SKM-1 (cell line): ENCODE measurements at regions not wholly inside any gene's neighbourhood (a gene's known extent, or its start where the extent isn't known, plus 50 kb on each side); places are given as distances from the start of the nearest gene placed in this dataset.
"Not testable (repeated sequence)": the region's sequence is repeated elsewhere in the genome, so short reads cannot be mapped to it uniquely, and the experiment has no call there.

ENCODE experiments used
- DNase-seq: peaks from one replicate; lab custom pipeline; 2025; ENCODE audit not compliant: unreplicated experiment; lab: John Stamatoyannopoulos, UW

DNA sequence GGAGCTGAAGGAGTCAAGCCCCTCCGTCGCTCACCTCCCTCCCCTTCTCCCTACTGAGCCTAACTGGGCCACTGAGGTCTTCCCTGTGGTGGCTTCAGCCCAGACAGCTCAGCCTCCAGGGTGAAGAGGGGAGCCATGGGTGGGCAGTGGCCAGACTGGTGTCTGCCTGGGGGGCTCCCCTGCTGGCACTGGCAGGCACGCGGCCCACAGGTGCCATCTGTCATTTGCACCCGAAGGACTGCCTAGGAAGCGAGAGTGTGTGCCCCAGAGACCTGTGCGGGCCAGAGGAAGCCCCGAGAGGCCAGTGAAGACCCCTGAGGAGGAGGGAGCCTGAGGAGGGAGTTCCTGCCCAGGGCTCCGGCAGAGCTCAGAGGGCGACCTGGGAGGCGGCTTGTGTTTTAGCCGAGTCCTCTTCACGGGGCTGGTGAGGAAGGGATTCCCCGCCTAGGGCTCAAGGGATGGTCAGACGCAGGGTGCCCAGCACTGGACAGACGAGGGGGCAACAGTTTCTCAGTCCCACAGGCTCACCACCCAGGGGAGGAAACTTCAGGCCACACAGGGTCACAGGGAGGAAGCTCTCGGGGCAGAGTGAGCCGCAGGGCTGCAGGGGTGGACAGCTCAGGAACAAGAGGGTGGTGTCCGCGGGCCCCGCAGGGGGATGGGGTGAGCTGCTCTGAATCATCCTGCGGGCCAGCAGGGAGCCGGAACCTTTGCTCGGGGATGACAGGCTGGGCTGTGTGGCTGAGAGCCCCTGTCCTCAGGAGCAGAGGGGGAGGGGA is 76.2 kb upstream of the PPP2R2D start:
- DNase-seq: no peak

DNA sequence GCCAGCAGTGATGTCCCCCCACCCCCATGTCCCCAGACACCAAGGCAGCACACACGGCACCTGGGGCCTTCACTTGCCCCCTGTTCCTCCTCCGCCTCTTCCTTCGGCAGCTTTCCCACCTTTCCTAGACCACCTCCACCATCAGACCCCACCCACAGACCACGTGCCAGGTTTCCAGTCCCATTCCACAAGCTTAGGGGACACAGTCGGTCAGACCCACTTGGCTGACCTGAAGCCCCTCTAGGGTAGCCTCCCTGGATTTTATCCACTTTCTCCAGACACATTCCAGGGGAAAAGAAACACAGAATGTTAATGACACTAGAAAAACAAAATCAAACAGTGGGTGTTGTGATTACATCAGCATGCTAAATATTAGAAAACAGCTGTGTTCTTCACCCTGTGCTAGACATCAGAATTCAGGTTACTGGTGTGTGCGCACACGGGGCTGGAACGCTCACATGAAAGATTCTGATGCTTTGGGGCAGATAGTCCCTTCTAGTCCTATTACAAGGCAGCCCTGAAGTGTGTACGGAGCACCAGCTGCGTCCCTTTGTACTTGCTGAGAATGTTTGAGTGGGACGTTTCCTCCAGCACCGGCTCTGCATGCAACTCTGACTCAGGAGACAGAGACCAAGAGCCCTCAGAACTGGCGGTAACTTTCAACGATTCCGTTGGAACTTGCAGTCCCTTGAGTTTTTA is 75.5 kb upstream of the PPP2R2D start:
- no peak for DNase-seq

DNA sequence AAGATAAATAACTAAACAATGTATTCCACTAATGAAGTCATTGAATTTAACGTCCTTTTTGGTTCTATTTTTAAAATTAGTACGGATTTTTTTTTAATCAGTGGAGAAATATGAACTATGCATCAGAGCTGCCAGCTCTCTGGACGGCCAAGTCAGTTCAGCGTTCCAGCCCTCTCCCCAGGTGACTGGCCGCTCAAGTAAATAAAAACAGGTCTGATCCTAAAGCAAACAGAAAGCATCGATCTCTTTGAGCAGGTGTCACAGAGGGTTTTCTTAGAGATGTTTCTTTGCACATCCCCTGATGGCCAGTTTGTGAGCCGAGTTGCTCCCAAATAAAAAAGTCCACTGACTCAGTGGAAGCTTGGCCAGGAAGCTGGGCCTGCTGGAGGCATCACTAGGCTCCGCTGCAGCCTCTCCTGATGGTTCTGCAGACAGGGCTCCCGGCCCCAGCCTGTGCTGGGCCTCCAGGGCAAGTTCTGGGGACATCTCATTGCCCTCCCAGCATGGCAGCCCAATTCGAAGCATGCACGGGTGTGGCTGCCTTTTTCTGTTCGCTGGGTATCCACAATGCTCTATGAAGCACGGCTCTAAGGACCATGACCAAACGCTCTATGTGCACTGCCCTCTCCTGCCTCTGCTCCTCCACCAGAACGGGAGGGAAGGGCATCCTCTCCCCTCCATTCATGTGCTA is 74.7 kb upstream of the PPP2R2D start:
- DNase-seq: no peak

DNA sequence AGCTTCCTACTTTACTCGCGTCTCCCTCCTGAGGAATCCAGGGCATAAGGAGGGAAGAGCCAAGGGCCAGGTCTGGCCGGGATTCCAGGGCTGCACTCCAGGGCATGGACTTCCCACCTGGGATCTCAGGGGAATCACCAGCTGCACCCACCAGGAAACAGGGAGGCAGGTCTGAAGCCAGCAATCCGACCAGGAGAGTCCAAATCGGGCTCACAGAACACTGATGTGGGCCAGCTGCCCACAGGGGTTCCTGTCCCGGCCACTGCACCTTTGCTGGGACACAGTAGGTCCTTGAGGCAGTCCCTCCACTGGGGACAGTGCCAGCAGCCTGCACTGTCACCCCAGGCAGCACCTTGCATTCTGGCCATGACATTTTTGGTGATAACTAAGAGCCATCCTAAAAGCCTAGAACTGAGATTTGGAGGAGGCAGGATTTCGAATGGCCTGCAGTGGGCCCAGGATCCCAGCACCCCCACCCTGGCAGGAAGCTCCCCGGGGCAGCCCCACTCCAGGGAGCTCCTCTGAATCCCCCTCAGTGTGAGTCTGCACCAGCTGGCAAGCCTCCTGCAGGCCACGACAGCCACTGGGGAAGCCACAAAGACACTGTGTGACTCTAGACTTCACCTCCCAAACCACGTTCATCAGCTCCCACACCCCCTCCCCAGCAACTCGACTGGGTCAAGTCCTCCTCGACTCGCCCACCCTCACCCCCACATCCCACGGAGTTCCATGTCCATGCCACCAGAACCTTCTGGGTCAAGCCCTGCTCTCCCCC is 71.5 kb upstream of the PPP2R2D start:
- DNase-seq: no peak

DNA sequence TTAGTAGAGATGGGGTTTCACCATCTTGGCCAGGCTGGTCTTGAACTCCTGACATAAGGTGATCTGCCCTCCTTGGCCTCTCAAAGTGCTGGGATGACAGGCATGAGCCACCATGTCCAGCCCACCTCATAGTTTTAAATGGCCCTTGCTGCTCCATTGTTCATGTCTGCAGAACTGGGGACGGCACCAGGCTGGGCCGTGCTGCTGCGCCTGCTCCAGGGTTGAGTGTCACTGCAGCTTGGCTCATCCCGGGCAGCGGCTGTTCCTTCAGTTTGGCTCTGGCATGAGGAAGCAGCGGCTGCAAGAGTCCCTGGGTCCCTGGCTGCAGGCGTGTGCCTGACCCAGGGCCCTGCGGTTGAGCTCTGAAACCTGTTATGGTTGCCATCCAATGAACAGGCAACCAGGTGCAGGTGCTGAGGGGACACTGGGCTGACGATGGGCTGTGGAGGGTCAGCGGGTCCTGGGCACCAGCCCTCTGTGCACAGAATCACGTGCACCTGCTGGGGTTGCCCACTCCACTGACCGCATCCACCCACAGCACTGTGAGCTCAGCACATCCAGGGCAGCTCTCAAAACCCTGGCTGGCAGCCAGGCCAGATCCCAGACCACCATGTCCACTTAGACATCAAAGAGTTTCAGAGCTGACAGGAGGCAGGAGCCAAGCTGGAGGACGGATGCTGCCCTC is 70.2 kb upstream of the PPP2R2D start:
- DNase-seq: no peak

DNA sequence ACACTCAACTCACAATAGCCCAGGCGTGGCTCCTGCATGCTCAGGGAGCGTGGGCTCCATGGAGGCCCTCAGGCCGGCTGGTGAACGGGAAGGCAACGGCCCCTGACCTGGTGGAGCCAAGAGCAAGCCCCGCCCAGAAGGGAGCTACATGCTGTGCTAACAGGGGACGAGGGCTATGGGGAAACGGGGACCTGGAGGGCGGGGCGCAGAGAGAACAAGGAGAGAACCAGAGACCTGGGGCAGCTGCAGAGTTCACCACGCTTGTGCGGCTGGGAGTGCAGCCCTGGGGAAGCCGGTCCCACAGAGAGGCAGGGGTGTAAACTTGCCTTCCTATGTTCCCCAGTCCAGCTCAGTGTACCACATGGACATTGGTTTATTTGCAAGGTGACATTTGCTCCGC is 69.2 kb upstream of the PPP2R2D start:
- DNase-seq: no peak

DNA sequence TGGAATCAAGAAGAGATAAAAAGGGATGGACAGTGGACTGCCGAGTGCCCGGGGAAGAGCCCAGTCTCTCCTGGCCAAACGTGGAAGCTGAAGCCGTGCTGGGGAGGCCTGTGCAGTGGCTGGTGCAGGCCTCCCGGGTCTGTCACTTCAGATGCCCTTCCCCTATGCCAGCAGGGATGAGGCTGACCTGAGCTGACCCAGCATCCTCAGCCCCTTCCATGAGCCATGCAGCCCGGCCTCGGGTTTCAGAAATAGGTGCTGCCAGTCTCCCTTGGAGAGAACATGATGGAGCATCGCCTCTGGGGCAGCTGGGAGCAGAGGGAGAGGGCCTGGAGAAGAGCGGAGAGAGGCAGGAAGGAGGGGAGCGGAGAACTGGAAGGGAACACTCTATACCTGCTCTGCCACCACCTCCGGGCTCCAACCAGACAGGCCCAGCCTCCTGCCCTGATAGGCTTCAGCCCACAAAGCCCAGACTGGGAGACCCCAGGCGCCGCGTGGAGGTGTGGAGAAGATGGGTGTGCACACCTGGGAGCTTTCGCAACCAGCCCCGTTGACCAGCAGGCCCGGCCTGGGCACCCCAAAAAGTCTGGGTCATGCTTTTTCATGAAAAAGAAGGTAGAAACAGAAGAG is 68.6 kb upstream of the PPP2R2D start:
- DNase-seq: no peak

DNA sequence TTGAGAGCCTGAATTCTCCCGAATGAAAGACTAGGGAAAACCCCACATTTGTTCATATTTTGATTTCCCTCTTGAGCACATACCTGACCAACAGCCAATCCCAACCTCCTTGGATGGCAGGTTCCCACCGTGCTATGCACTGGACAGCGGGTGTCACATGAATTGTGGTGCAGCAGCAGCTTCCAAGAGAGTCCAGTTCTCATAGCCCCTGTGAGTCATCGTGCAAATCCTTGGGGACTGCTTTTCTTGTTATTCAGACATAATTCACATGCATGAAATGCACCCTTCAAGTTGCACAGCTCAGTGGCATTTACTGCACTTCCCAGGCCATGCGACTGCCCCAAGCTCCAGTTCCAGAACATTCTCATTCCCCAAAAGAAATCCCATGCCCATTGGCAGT is 67.8 kb upstream of the PPP2R2D start:
- DNase-seq: no peak

DNA sequence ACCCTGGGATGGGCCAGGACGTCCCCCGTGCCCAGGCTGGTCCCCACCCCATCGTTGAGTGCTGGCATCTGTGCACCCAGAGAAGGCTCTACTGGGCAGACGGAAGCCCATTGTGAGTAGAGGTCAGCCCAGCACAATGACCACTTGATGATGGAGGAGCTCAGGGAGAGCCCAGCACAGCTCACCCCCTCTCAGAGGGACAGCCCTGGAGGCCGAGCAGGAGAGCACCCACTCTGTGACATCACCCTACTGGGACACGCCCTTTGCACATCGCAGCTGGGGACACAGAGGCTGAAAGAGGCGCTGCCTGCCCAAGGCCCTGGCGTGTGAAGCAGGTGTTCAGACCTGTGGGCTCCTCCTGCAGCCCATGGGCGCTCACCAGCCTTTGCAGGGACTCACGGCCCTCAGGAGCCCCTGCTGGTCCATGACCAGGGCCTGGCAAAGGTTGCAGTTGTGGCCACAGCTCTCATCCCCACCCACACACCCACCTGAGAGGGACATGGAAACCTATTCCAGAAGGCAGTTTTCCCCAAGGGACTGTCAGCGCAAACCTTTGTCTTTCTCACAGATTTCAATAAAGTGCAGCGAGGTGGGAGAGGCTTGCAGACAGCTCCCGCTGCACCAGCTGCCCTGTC is 67.2 kb upstream of the PPP2R2D start:
- no peak for DNase-seq

DNA sequence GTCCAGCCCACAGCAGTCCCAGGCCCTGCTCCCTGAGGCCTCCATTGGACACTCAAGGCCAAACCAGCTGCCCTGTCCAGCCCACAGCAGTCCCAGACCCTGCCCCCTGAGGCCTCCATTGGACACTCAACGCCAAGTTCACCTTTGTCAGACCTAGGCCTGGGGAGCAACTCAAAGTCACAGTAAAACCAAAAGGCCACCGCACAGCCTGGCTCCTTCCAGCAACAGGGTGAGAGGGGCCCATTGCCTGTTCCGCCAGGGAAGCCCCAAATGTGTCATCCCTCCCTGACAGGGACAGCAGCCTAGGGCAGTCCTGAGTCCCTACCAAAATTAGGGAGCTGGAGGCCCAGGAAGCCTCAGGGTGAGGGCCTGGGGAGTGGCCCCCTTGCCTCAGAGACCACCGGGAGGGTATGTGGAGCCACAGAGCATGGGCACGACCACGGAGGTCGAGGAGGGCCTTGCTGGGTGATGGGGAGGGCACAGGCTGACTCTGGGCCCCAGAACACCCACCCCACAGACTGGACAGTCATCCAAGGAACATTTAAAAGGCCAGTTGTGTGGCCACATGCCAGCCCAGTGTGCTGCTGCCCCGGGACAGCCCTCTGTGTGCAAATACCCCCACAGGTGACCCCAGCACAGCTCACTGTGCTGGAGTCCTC is 66.5 kb upstream of the PPP2R2D start:
- no peak for DNase-seq

DNA sequence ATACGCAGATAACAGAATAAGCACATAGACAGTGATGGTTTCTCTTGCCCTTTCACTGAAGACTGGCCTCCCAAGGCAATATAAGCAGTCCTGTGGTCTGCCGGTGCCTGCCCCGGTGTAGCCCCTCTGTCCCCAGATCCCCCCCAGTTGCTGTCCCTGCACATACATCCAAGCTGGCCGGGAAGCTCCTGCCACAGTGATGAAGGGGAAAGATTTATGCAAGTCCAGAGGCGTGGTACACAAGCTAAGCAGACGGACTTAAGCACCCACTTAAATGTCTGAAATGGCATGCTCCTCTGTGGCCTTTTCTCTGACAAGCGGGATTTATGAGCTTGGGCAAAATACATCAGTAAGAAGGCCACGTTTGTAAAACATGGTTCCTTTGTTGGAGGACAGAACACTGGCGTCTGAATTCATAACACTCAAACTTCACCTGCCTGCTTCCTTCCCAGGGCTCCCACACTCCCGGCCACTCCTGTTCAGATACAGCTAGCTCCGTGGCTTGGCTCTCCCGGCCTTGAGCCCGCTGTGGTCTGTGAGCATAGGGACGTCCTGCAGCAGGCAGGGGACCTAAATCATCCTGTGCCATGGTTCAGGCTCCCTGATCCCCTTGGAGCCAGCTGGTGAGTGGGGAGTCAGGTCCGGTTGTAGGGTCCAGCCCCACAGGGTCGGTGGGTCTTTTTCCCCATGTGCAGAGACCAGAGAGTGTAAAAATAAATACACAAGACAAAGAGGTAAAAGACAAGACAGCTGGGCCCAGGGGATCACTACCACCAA is 61.7 kb upstream of the PPP2R2D start:
- DNase-seq: no peak

DNA sequence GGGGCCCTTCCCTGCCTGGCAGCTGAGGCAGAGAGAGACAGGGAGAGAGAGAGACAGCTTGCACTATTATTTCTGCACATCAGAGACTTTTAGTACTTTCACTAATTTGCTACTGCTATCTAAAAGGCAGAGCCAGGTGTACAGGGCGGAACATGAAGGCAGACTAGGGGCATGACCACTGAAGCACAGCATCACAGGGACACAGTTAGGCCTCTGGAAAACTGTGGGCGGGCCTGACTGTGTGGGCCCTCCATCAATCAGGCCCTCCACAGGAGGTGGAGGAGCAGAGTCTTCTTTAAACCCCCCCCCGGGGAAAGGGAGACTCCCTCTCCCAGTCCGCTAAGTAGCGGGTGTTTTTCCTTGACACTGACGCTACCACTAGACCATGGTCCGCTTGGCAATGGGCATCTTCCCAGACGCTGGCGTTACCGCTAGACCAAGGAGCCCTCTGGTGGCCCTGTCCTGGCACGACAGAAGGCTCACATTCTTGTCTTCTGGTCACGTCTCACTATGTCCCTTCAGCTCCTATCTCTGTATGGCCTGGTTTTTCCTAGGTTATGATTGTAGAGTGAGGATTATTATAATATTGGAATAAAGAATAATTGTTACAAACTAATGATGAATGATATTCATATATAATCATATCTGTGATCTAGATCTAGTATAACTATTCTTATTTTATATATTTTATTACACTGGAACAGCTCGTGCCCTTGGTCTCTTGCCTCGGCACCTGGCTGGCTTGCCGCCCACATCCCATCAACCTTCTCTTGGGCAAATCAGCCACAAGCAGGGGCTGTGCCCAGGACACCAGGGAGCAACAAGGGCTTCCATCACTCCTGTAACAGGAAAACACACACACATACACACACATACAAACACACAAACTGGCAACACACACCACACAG is 60.7 kb upstream of the PPP2R2D start:
- DNase-seq: not testable (repeated sequence)

DNA sequence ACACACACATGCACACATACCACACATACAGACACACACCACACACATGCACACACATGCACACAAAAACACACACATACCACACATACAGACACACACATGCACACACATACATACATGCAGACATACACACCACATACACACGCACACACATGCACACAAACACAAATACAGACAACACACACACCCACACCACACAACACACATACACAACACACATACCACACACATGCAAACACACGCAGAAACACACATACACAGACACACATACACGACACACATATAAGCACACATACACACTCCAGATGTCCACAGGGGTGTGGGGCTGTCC is 60.1 kb upstream of the PPP2R2D start:
- no peak for DNase-seq

DNA sequence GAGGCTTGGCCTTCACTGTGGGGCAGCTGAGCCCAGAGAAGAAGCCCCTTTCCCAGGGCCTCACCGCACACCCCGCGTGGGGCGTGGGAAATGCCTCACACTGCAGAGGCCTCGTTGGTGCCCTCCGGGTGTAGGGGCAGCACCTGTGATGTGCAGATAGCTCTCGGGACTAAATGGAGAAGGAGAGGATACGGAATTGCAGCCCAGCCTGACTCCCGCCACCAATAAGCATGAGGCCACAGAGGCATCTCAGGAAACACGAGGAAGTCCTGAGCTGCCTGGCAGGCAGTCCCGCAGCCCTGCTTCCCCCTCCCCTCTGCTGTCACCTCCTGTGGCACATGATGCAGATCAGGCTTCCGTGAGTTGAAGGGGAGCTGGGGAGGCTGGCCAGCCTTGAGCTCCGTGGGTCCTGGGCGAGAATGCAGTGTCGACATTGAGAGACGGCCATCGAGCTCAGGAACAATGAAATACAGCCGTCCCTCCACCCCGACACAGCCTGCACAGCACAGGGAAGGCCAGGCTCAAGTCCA is 59.6 kb upstream of the PPP2R2D start:
- no peak for DNase-seq

DNA sequence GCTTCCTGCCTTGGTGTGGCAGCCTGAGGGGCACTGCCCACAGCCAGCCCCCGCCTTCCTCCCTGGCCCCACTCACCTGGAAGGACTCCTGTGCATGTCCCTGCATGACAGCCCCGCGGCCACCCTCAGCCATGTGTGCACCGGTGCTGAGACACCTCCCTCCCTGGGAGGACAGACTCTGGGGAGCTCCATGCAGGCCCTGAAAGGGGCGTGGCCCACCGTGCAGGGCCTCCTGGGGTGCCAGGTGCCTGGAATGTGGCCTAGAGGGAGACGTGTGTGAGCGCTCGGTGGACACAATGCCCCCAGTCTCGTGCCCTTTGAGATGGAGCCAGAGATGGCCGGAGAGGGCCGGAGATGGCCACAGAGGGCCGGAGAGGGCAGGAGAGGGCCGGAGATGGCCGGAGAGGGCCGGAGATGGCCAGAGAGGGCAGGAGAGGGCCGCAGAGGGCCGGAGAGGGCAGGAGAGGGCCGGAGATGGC is 59.1 kb upstream of the PPP2R2D start:
- DNase-seq: no peak

DNA sequence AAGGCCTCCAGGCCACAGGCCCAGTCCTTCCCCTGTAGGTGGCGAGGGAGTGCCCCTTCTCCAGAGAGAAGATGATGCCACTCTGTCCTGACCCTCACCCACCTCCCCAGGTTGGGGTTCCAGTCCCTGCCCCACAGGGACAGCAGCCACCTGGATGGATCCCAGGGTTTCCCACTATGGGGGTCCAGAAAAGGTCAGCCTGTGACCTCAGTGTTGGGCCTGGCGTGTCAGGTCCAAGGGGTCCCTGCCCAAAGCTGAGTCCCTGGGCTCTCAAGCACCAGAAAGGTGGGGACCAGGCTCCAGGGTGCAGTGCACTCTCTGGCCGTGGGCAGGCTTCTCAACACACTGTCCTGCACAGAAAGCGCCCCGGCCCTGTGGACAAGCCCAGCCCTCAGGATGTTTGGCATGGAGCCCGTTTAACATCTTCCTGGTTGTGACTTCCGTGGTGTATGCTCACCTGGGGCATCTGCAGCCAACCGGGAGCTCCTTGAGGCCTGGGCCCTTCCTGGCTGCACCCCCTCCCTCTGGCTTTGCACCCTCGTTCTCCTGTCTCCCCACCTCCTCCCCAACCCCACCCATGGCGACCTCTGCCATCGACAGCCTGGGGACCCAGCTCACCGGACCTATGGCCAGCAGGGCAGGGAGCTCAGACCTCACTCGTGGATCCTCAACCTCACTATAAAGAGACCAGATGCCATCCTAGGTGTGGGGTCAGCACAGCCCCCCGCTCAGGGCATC is 58.3 kb upstream of the PPP2R2D start:
- no peak for DNase-seq
